ENCODE measurements at regions not wholly inside any gene's neighbourhood (a gene's known extent, or its start where the extent isn't known, plus 50 kb on each side); places are given as distances from the start of the nearest gene placed in this dataset.

DNA sequence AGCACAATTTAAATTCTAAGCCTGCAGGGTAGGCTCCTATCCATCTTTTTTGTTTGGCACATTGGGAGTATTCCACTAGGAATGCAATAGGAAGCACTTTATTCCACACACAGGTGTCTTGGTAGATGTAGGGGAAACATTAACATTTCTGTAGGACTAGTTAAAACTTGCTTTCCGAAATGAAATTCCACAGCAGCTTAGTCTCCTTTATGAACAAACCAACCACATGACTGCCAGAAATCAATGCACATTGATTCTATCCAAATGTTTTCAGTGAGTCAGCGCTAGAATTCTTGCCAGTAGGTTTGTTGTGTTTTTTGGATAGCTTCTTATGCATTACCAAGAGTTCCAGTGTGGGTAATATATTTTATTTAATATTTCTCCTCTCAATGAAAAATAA is 207.9 kb upstream of the CSNK1A1L start:
- Mint-ChIP-seq H3K4me1 (ENCODE audit: low read depth) (no peaks in the 10 kb centered on the region), H3K27me3 (no peaks in the 10 kb centered on the region), H3K27ac (no peak overlapping the region), H3K4me3 (no peak overlapping the region), H3K36me3 (ENCODE audit: low read depth) (no peaks in the 10 kb centered on the region), H3K9me3 (peaks cover 6% of the 10 kb centered on the region)
- DNase-seq (no peak), ATAC-seq (ENCODE audit: poor library complexity) (no peak)
- CTCF ChIA-PET = no interaction called here
- Histone ChIP-seq H3K4me1 (ENCODE audit: insufficient read depth, low read length) (no peaks in the 10 kb centered on the region), H3K9me3 (ENCODE audit: control insufficient read depth in 1 of 2, insufficient read depth in 1 of 2, low read length in 2 of 2) (peaks cover 0 to 10% of the 10 kb centered on the region in 2 experiments), H3K4me3 (ENCODE audit: low read length) (no peak overlapping the region), H3K27ac (ENCODE audit: low read depth in 1 of 2, low read length in 2 of 2) (no peak overlapping the region), H3K27me3 (ENCODE audit: control insufficient read depth in 1 of 2, insufficient read depth in 2 of 2, low read length in 2 of 2) (no peaks in the 10 kb centered on the region), H3K36me3 (ENCODE audit: insufficient read depth, low read length) (no peaks in the 10 kb centered on the region)
- POLR2A ChIA-PET = no interaction called here
- intact Hi-C loops (cut with DNase I, micrococcal nuclease) = no loop called here
- TF ChIP-seq CTCF (IDR thresholded peaks at IDR 0.05) = no peak

DNA sequence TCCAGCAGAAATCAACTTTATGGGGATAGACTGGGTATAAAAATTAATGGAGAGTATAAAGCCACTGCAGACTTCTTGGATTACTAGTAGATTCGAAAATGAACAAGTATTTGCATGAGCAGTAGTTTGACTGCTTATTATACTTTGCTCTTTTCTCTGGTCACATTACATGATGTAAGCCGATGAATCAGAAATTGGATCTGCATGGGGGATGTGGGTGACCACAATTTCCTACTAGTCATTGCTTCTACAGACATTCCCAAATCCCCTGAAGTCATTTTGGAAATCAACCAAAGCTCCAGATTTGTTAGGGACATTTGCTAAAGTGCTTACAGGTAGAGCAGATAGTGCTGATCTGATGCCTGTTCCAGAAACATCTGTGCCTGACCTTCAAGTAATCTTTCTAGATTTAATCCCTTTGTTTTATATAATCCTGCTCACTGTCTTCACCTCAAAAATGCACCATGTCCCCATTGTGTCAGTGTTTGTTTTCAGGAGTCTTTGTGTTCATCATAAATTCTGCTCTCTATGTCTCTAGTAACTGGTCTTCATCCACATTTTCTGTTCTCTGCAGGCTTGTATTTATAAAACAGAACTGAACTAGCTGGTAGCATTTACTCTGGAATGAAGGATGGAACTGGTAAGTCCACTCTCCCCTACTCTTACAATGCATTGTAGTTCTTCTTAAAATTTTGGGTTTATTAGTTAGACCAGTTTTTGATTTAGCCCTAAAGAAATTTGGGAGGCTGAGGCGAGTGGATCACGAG is 201.5 kb upstream of the CSNK1A1L start:
- Mint-ChIP-seq H3K36me3 (ENCODE audit: low read depth) (no peaks in the 10 kb centered on the region), H3K27me3 (no peaks in the 10 kb centered on the region), H3K27ac (no peak overlapping the region), H3K4me1 (ENCODE audit: low read depth) (no peaks in the 10 kb centered on the region), H3K9me3 (peaks cover 2% of the 10 kb centered on the region), H3K4me3 (no peak overlapping the region)
- no peaks in the 10 kb centered on the region for H3K4me1 ChIP-seq (ENCODE audit: insufficient read depth, low read length)
- H3K36me3 ChIP-seq (ENCODE audit: insufficient read depth, low read length) = no peaks in the 10 kb centered on the region
- intact Hi-C loops (cut with DNase I, micrococcal nuclease) = no loop called here
- ATAC-seq (ENCODE audit: poor library complexity) = no peak
- CTCF ChIA-PET = no interaction called here
- DNase-seq = no peak
- no peak overlapping the region for H3K27ac ChIP-seq (ENCODE audit: low read depth in 1 of 2, low read length in 2 of 2)
- H3K27me3 ChIP-seq (ENCODE audit: control insufficient read depth in 1 of 2, insufficient read depth in 2 of 2, low read length in 2 of 2) = no peaks in the 10 kb centered on the region
- POLR2A ChIA-PET = no interaction called here
- H3K9me3 ChIP-seq (ENCODE audit: control insufficient read depth in 1 of 2, insufficient read depth in 1 of 2, low read length in 2 of 2) = no peaks in the 10 kb centered on the region
- TF ChIP-seq CTCF (IDR thresholded peaks at IDR 0.05) = no peak
- H3K4me3 ChIP-seq (ENCODE audit: low read length) = no peak overlapping the region

- intact Hi-C loops (cut with DNase I, micrococcal nuclease) = no loop called here
- ATAC-seq (ENCODE audit: poor library complexity) (no peak), DNase-seq (no peak)
- Mint-ChIP-seq H3K4me3 (no peak overlapping the region), H3K4me1 (ENCODE audit: low read depth) (no peaks in the 10 kb centered on the region), H3K9me3 (peaks cover 5% of the 10 kb centered on the region), H3K27me3 (peaks cover 7% of the 10 kb centered on the region), H3K36me3 (ENCODE audit: low read depth) (no peaks in the 10 kb centered on the region), H3K27ac (no peak overlapping the region)
- no peaks in the 10 kb centered on the region for H3K27me3 ChIP-seq (ENCODE audit: control insufficient read depth in 1 of 2, insufficient read depth in 2 of 2, low read length in 2 of 2)
- POLR2A ChIA-PET = no interaction called here
- H3K4me1 ChIP-seq (ENCODE audit: insufficient read depth, low read length) = no peaks in the 10 kb centered on the region
- H3K9me3 ChIP-seq (ENCODE audit: control insufficient read depth in 1 of 2, insufficient read depth in 1 of 2, low read length in 2 of 2) = peaks cover 0 to 4% of the 10 kb centered on the region in 2 experiments
- no peak overlapping the region for H3K4me3 ChIP-seq (ENCODE audit: low read length)
- no peak for TF ChIP-seq CTCF (IDR thresholded peaks at IDR 0.05)
- no peaks in the 10 kb centered on the region for H3K36me3 ChIP-seq (ENCODE audit: insufficient read depth, low read length)
- H3K27ac ChIP-seq (ENCODE audit: low read depth in 1 of 2, low read length in 2 of 2) = no peak overlapping the region
- CTCF ChIA-PET = no interaction called here
Observed at GRCh38 chr13:37303606-37304005, 198.1 kb upstream of the CSNK1A1L start.
